ENCODE measurements at regions not wholly inside any gene's neighbourhood (a gene's known extent, or its start where the extent isn't known, plus 50 kb on each side); places are given as distances from the start of the nearest gene placed in this dataset.

DNA sequence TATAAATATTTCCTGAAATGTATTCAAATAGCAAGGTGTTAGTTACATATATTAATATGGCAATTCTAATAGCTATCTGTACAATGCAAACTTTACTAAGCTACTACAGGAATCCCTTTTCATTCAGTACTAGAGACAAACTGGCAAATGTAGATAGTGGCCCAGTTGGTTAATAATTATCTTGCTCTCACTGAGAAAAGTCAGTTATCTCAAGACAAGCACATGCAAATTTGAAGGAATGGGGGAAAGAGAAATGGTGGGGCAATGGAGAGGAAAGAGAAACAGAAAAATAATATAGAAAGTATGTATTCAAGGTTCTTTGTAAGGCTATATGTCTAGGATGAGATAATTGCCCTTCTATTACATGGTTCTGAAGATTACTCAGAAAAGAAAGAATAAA, 280.0 kb downstream of the FIGN start:
- Histone ChIP-seq H3F3A (ENCODE audit: low read depth) (no peaks in the 10 kb centered on the region), H3K9ac (ENCODE audit: low read depth, low read length, poor library complexity, severe bottlenecking) (no peak overlapping the region), H4K20me1 (ENCODE audit: insufficient read depth, low read length, poor library complexity, severe bottlenecking) (no peaks in the 10 kb centered on the region), H3K9me3 (ENCODE audit: insufficient read depth, low read depth, low read length) (no peaks in the 10 kb centered on the region), H3K4me1 (ENCODE audit: insufficient read depth, low read length, poor library complexity, severe bottlenecking) (no peaks in the 10 kb centered on the region), H3K4me3 (ENCODE audit: low read length, poor library complexity, severe bottlenecking) (no peak overlapping the region), H3K79me2 (ENCODE audit: insufficient read depth, low read length) (no peaks in the 10 kb centered on the region), H3K36me3 (ENCODE audit: insufficient read depth, low read length) (no peaks in the 10 kb centered on the region), H3K27me3 (ENCODE audit: insufficient read depth, low read length, poor library complexity, severe bottlenecking) (no peaks in the 10 kb centered on the region), H3K4me2 (ENCODE audit: low read depth, low read length, poor library complexity, severe bottlenecking) (no peak overlapping the region), H3K9me2 (replicated peaks; ENCODE audit: low read depth, low read length) (no peaks in the 10 kb centered on the region), H2AFZ (ENCODE audit: low read length) (no peak overlapping the region)
- TF ChIP-seq, protein P1, sequence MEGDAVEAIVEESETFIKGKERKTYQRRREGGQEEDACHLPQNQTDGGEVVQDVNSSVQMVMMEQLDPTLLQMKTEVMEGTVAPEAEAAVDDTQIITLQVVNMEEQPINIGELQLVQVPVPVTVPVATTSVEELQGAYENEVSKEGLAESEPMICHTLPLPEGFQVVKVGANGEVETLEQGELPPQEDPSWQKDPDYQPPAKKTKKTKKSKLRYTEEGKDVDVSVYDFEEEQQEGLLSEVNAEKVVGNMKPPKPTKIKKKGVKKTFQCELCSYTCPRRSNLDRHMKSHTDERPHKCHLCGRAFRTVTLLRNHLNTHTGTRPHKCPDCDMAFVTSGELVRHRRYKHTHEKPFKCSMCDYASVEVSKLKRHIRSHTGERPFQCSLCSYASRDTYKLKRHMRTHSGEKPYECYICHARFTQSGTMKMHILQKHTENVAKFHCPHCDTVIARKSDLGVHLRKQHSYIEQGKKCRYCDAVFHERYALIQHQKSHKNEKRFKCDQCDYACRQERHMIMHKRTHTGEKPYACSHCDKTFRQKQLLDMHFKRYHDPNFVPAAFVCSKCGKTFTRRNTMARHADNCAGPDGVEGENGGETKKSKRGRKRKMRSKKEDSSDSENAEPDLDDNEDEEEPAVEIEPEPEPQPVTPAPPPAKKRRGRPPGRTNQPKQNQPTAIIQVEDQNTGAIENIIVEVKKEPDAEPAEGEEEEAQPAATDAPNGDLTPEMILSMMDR (conservative IDR thresholded peaks at IDR 0.05; ENCODE audit: low read length) = no peak
- TF ChIP-seq EZH2phosphoT487 (IDR thresholded peaks at IDR 0.05; ENCODE audit: borderline replicate concordance) = no peak

DNA sequence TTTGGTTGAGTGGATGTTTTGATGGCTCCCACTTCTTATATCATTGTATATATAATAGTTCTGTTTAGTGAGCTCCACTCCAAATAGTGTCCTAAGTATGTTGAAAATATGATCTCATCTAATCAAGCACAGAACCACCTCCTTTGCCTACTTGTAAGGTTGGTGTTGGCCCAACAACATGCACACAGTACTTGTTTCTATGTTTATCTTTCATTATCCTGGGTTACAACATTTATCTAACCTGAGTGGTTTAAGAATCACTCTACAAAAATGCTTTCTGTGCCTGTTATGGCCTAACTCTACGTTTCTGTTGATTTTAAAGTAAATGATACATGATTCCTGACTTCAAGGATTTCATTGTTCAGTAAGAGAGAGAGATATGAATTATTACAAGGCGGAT, 281.9 kb downstream of the FIGN start:
- no peaks in the 10 kb centered on the region for H3K9me2 ChIP-seq (replicated peaks; ENCODE audit: low read depth, low read length)
- H3K36me3 ChIP-seq (ENCODE audit: insufficient read depth, low read length) = no peaks in the 10 kb centered on the region
- no peaks in the 10 kb centered on the region for H3F3A ChIP-seq (ENCODE audit: low read depth)
- no peak overlapping the region for H3K4me3 ChIP-seq (ENCODE audit: low read length, poor library complexity, severe bottlenecking)
- no peaks in the 10 kb centered on the region for H3K4me1 ChIP-seq (ENCODE audit: insufficient read depth, low read length, poor library complexity, severe bottlenecking)
- H3K9ac ChIP-seq (ENCODE audit: low read depth, low read length, poor library complexity, severe bottlenecking) = no peak overlapping the region
- no peak overlapping the region for H3K4me2 ChIP-seq (ENCODE audit: low read depth, low read length, poor library complexity, severe bottlenecking)
- H4K20me1 ChIP-seq (ENCODE audit: insufficient read depth, low read length, poor library complexity, severe bottlenecking) = no peaks in the 10 kb centered on the region
- no peak for TF ChIP-seq EZH2phosphoT487 (IDR thresholded peaks at IDR 0.05; ENCODE audit: borderline replicate concordance)
- TF ChIP-seq, protein P1 (conservative IDR thresholded peaks at IDR 0.05; ENCODE audit: low read length) = no peak
- H2AFZ ChIP-seq (ENCODE audit: low read length) = no peak overlapping the region
- H3K79me2 ChIP-seq (ENCODE audit: insufficient read depth, low read length) = no peaks in the 10 kb centered on the region
- H3K9me3 ChIP-seq (ENCODE audit: insufficient read depth, low read depth, low read length) = no peaks in the 10 kb centered on the region
- no peaks in the 10 kb centered on the region for H3K27me3 ChIP-seq (ENCODE audit: insufficient read depth, low read length, poor library complexity, severe bottlenecking)

DNA sequence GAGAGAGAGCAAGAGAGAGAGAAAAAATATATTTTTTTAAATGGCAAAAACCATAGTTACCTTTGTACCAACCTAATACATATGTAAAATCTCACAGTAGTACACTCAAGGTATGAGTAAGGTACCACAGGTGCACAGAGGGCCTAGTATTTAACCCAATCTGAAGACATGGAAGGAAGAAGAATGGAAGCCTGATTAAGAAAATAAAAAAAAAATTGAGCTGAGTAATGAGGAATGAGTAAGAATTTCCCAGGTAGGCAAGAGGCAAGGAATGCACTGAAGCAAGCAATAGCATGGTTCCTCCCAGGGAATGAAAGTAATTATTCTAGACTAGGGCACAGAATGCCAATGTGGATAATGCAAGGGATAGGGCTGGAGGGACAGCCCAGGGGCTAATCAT, 294.2 kb downstream of the FIGN start:
- H3K9me2 ChIP-seq (replicated peaks; ENCODE audit: low read depth, low read length) = 0 out of 2 replicates have a peak, but pooled peaks cover 5% of the 10 kb centered on the region
- TF ChIP-seq EZH2phosphoT487 (IDR thresholded peaks at IDR 0.05; ENCODE audit: borderline replicate concordance) = no peak
- TF ChIP-seq, protein P1 (conservative IDR thresholded peaks at IDR 0.05; ENCODE audit: low read length) = no peak
- H3K36me3 ChIP-seq (ENCODE audit: insufficient read depth, low read length) = no peaks in the 10 kb centered on the region
- no peaks in the 10 kb centered on the region for H4K20me1 ChIP-seq (ENCODE audit: insufficient read depth, low read length, poor library complexity, severe bottlenecking)
- H3K4me2 ChIP-seq (ENCODE audit: low read depth, low read length, poor library complexity, severe bottlenecking) = no peak overlapping the region
- no peak overlapping the region for H3K4me3 ChIP-seq (ENCODE audit: low read length, poor library complexity, severe bottlenecking)
- no peaks in the 10 kb centered on the region for H3K9me3 ChIP-seq (ENCODE audit: insufficient read depth, low read depth, low read length)
- no peaks in the 10 kb centered on the region for H3K27me3 ChIP-seq (ENCODE audit: insufficient read depth, low read length, poor library complexity, severe bottlenecking)
- no peak overlapping the region for H2AFZ ChIP-seq (ENCODE audit: low read length)
- no peaks in the 10 kb centered on the region for H3K4me1 ChIP-seq (ENCODE audit: insufficient read depth, low read length, poor library complexity, severe bottlenecking)
- H3K79me2 ChIP-seq (ENCODE audit: insufficient read depth, low read length) = no peaks in the 10 kb centered on the region
- H3K9ac ChIP-seq (ENCODE audit: low read depth, low read length, poor library complexity, severe bottlenecking) = no peak overlapping the region
- H3F3A ChIP-seq (ENCODE audit: low read depth) = no peaks in the 10 kb centered on the region
